Adipocyte (in vitro differentiated cells): ENCODE measurements at regions not wholly inside any gene's neighbourhood (a gene's known extent, or its start where the extent isn't known, plus 50 kb on each side); places are given as distances from the start of the nearest gene placed in this dataset.
"Not testable (repeated sequence)": the region's sequence is repeated elsewhere in the genome, so short reads cannot be mapped to it uniquely, and the experiment has no call there.

Experiments used
- DNase-seq: peaks from one replicate; pipeline ENCODE4 v3.0.0-alpha.2; 2015; ENCODE audit warnings: low read depth
- H3K27me3 ChIP-seq: replicated peaks from 2 replicates; pipeline ENCODE4 v1.7.0; 2013; ENCODE audit warnings: mild to moderate bottlenecking, low read length, moderate library complexity; ENCODE audit not compliant: control insufficient read depth, insufficient read depth
- H3K36me3 ChIP-seq: 2 replicates; pipeline ENCODE4 v1.7.0; 2013; ENCODE audit warnings: low read length, mild to moderate bottlenecking, moderate library complexity; ENCODE audit not compliant: control insufficient read depth, insufficient read depth, severe bottlenecking
- H3K4me1 ChIP-seq: 2 replicates; pipeline ENCODE4 v1.7.0; 2013; ENCODE audit warnings: mild to moderate bottlenecking, low read length, moderate library complexity; ENCODE audit not compliant: control insufficient read depth, insufficient read depth
- H3K4me3 ChIP-seq: 2 replicates; pipeline ENCODE4 v1.7.0; 2013; ENCODE audit warnings: mild to moderate bottlenecking, low read length, moderate library complexity
- H3K9ac ChIP-seq: 2 replicates; pipeline ENCODE4 v1.7.0; 2013; ENCODE audit warnings: mild to moderate bottlenecking, low read length, moderate library complexity
- H3K9me3 ChIP-seq: 2 replicates; pipeline ENCODE4 v1.7.0; 2013; ENCODE audit warnings: mild to moderate bottlenecking, low read length, moderate library complexity; ENCODE audit not compliant: control insufficient read depth

DNA sequence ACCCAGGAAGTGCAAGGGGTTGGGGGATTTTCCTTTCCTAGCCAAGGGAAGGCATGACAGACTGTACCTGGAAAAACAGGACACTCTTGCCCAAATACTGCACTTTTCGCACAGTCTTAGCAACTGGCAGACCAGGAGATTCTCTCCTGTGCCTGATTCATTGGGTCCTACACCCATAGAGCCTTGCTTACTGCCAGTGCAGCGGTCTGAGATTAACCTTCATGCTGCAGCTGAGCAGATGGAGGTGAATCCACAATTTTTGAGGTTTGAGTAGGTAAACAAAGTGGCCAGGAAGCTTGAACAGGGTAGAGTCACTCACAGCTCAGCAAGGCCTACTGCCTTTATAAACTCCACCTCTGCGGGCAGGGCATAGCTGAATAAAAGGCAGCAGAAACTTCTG is 1497.6 kb downstream of the FOXD4L5 start:
- not testable (repeated sequence) for H3K4me3 ChIP-seq, DNase-seq, H3K27me3 ChIP-seq, H3K36me3 ChIP-seq, H3K4me1 ChIP-seq, H3K9ac ChIP-seq, H3K9me3 ChIP-seq

DNA sequence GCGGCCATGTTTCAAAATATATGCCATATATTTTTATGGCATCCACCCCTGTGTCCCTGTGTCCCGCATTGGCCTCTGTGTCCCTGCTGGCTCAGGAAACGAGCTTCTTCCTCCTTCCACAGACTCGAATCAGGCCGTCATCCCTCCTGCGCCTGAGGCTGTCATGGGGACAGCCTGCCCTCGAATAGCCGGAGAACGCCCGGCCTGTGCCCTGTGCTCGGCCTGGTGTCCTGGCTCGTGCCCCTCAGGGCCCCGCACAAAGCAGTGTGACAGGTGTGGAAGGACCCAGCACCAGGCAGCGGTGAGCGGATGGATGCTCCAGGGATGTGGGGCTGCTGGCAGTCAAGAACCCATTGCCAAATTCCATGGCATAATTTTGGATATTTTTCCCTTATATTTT is 1500.0 kb downstream of the FOXD4L5 start:
- DNase-seq = not testable (repeated sequence)

DNA sequence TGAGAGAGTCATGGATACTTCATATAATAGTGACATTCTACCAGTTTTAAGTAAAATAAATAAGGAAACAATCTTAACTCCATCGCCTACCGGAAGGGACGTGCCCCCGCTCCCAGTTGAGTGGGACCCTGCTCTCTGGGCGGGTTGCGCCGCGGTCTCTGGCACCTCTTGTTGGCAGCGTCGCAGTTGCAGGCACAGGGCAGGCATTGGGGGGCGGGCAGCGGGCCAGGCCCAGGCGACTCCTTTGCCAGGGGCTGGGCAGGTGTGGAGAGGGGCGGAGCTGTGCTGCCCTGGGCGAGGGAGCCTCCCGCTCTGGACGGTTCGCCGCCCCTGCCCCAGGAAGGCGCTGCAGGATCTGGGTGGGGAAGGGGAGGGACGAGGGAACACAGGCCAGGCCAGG is 1500.6 kb downstream of the FOXD4L5 start:
- not testable (repeated sequence) for H3K36me3 ChIP-seq, DNase-seq, H3K9me3 ChIP-seq, H3K4me3 ChIP-seq, H3K4me1 ChIP-seq, H3K27me3 ChIP-seq, H3K9ac ChIP-seq

More for the DNA sequence above, 1500.0 kb downstream of the FOXD4L5 start:
- H3K36me3 ChIP-seq, H3K9ac ChIP-seq, H3K9me3 ChIP-seq, H3K27me3 ChIP-seq, H3K4me1 ChIP-seq, H3K4me3 ChIP-seq: not testable (repeated sequence)

DNA sequence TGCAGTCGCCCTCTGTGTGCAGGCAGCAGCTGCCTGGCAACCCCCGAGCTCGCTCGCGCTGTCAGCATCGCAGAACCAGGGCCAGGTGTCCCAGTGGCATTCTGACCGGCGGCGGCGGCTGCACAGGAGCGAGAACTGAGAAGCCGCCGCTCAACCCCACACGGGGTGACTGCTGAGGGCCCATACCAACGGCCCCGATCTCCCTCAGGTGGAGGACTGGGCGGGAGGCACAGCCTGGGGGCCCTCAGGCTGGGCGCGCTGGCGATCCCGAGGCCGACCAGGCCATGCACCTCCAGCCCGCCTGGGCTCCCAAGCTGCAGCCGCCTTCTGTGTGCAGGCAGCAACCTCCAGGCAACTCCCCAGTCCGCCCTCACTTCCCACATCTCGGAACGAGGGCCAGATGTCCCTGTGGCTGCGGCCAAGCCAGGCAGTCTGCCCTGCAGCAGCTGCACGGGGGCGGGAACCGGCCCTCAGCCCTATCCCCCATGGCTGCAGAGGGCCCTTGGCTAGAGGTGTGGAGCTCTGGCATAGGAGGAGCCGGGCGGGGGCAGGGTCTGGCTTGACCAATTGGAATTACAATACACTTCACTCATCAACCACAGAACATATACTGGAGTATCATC is 1503.1 kb downstream of the FOXD4L5 start:
- not testable (repeated sequence) for H3K9me3 ChIP-seq, DNase-seq, H3K27me3 ChIP-seq, H3K9ac ChIP-seq, H3K36me3 ChIP-seq, H3K4me1 ChIP-seq, H3K4me3 ChIP-seq

DNA sequence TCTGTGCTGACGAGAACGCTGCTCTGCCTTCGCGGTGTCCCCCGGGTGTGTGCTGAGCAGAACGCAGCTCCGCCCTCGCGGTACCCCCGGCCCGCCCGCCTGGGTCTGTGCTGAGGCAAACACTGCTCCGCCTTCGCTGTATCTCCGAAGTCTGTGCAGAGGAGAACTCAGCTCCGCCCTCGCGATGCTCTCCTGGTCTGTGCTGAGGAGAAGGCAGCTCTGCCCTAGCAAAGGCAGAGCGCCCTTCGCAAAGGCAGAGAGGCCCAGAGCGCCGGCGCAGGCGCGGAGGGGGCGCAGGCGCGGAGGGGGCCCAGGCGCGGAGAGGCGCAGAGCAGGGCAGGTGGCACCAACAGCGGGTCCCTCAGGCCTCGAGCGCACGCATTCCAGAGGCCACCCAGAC is 1503.6 kb downstream of the FOXD4L5 start:
- H3K36me3 ChIP-seq, H3K4me3 ChIP-seq, H3K27me3 ChIP-seq, H3K4me1 ChIP-seq, H3K9me3 ChIP-seq, H3K9ac ChIP-seq: not testable (repeated sequence)
- DNase-seq = peak; percentile 1

DNA sequence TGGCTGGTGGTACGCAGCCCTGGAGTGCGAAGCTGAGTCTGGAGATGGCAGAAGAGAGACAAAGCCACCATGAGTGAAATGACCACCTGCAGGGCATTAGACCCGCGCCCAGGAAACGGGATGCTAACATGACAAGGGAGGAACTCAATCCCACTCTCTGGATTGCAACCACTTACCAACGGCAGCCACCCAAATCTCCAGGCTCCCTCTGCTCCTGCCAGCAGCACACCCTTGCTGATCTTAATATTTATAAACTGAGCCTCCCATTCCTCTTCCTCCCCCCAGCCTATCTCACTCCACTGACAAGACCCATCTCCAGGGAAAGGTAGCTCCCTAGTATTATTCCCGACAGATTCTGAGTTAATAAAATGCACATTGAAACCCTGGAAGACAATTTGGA is 1508.8 kb downstream of the FOXD4L5 start:
- H3K9ac ChIP-seq, H3K4me1 ChIP-seq, H3K4me3 ChIP-seq, H3K27me3 ChIP-seq, H3K36me3 ChIP-seq, DNase-seq, H3K9me3 ChIP-seq: not testable (repeated sequence)

DNA sequence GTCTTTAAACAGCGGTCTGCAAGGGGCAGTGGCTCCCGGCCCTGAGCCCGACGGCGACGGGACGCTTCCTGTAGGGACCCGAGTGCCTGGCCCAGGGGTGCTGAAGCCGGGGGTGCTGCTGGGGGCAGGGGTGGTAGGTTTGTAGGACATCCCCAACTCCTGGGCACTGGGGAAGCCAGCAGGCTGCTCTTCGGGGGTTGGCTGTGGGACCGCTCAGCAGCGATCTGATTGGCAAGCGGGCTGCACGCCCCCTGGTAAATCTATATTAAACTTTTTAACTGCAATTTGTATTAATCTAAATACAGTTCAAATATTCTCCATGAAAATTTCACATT is 1510.0 kb downstream of the FOXD4L5 start:
- DNase-seq, H3K9me3 ChIP-seq, H3K4me3 ChIP-seq, H3K9ac ChIP-seq, H3K36me3 ChIP-seq, H3K27me3 ChIP-seq, H3K4me1 ChIP-seq: not testable (repeated sequence)

DNA sequence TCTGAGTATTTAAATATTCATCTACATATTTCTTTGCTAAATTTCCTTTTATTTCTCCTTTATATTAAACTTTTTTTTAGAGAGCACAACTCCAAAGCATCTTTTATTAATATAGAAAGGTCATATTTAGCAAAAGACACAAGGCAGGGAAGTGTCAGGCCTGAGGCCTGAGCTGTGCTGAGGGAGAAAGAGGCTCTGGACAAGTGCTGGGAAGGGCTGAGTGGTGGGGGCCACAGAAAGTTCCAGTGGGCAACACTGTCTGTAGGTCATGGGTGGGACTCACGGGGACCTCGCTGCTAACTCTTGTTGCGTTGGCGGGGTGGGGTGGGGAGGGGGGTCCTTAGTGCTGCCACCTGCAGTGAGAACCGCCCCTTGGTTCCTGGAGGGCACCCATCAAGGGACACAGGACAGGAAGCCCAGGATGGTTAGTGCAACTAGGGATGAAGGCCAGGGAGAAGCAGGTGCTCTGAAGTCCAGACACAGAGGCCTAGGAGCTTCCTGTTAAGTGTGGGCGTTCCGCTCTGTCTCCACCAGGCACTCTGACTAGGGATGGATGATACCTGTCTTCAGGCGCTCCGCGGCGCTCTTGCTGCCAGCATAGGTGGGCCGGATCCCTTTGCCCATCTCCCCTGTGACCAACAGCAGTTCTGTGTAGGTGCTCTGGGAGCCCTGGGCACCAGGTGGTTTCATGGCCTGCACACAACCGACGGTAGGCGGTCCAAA is 1510.5 kb downstream of the FOXD4L5 start:
- not testable (repeated sequence) for DNase-seq, H3K9me3 ChIP-seq, H3K4me3 ChIP-seq, H3K4me1 ChIP-seq, H3K9ac ChIP-seq, H3K27me3 ChIP-seq, H3K36me3 ChIP-seq

DNA sequence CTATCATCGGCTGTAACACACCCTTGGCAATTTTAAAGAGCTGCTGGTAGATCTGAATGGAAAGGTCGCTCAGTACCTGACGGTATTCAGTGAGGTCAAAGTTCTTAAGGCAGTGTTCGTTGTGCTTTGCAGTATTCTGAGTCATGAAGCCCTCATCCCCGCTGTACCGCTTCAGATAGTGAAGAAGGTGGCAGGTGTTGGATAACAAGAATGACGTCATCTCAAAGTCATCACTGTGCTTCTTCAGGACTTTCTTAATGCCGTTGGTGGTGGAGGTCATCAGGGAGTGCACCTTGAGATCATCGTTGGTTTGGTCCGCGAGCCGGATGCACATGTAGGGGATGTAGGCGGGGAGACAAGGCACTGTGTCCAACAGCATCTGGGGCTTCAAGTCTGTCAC is 1522.8 kb downstream of the FOXD4L5 start:
- not testable (repeated sequence) for H3K27me3 ChIP-seq, DNase-seq, H3K9me3 ChIP-seq, H3K4me3 ChIP-seq, H3K9ac ChIP-seq, H3K4me1 ChIP-seq, H3K36me3 ChIP-seq

DNA sequence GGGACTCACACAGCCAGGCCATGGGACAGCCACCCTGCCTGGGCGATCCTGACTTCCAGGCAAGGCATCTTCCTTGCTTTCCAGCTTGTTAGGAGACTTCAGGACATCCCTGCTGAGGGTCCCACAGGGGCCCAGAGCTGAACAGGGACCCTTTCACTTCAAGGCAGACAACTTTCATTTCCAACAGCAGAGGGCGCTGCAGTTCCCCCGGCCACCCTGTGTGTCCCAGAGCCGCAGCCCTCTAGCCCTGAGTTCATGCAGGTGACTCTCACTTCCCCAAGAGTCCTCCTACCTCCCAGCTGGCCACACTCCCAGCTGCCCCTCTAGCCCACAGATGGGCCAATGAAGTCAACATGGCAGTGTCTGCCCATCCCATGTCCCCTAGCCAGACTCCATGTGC is 1556.0 kb downstream of the FOXD4L5 start:
- H3K4me1 ChIP-seq, H3K27me3 ChIP-seq, H3K9me3 ChIP-seq, H3K9ac ChIP-seq, H3K36me3 ChIP-seq, H3K4me3 ChIP-seq, DNase-seq: not testable (repeated sequence)

DNA sequence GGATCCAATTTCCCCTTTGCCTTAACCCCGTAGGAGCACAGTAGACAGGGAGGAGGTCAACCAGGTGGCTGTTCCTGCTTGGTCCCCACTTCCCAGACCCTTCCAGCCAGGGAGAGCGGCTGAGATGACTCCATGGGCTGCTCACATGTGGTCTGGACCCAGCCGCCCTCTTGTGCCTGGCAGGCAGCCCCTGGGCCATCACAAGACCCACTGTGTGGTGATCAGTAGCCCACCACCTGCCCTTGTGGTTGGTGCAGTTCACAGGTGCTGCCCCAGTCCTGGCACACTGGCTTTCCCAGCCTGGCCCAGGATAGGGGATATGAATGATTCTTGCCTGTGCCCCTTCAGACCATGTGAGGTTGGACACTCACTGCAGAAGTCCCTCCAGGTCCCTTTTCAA is 1556.7 kb downstream of the FOXD4L5 start:
- H3K9ac ChIP-seq = no peak overlapping the region
- no peak overlapping the region for H3K4me3 ChIP-seq
- H3K27me3 ChIP-seq = no peaks in the 10 kb centered on the region
- no peaks in the 10 kb centered on the region for H3K4me1 ChIP-seq
- DNase-seq = no peak
- H3K36me3 ChIP-seq = no peaks in the 10 kb centered on the region
- no peaks in the 10 kb centered on the region for H3K9me3 ChIP-seq

DNA sequence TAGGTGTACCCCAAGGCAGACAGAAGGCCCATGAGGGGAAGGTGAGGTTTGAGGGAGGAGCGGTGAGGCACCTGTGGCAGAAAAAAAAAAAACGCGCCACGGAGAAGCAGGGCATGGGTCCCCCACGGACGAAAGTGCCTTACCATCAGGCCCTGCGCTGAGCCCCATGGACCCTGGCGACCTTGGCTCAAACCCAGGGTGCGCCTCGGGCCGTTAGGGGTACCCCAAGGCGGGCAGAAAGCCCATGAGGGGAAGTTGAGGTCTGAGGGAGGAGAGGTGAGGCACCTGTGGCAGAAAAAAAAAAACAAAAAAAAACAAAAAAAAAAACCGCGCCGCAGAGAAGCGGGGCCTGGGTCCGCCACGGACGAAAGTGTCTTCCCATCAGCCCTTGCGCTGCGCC is 1576.7 kb downstream of the FOXD4L5 start:
- H3K9me3 ChIP-seq, H3K9ac ChIP-seq, DNase-seq, H3K27me3 ChIP-seq, H3K4me3 ChIP-seq, H3K36me3 ChIP-seq, H3K4me1 ChIP-seq: not testable (repeated sequence)
